SK-N-SH (cell line): ENCODE measurements at regions not wholly inside any gene's neighbourhood (a gene's known extent, or its start where the extent isn't known, plus 50 kb on each side); places are given as distances from the start of the nearest gene placed in this dataset.

ENCODE experiments used
- CTCF ChIA-PET: fragments of 300-600, 350-600 bp; formaldehyde crosslinking; extraction: SDS; loops from one replicate; lab custom pipeline; 2021; lab: Yijun Ruan, JAX
- POLR2A ChIA-PET: fragments of 350-600 bp; sonication (Branson Sonifier 250); formaldehyde crosslinking; extraction: SDS; loops from one replicate; lab custom pipeline; 2020; ENCODE audit warnings: antibody characterized with exemption, inconsistent platforms; lab: Yijun Ruan, JAX
- DNase-seq: peaks from one replicate; pipeline ENCODE4 v3.0.0; 2012
- H2AFZ ChIP-seq: fragments of 200-600 bp; sonication (generic); 2 replicates; pipeline ENCODE4 v1.8.1; 2016; ENCODE audit warnings: antibody characterized with exemption, mild to moderate bottlenecking, low read depth
- H3F3A ChIP-seq: fragments of 200-600 bp; sonication (generic); replicated peaks from 2 replicates; pipeline ENCODE3; 2016; ENCODE audit warnings: antibody characterized with exemption, mild to moderate bottlenecking; ENCODE audit not compliant: insufficient read depth
- H3K27ac ChIP-seq, 2 experiments: fragments of 200-500 bp in 1 of 2; fragments of 200-600 bp in 1 of 2; sonication (Bioruptor generic) in 1 of 2; sonication (generic), shearing (Covaris generic) in 1 of 2; 2 replicates each; pipeline versions ENCODE4 v1.5.1 to v1.6.1; 2014 to 2016; ENCODE audit warnings: low read depth in 2 of 2, inconsistent platforms in 1 of 2, low read length in 1 of 2, mild to moderate bottlenecking in 1 of 2, mixed read lengths in 1 of 2
- H3K27me3 ChIP-seq: fragments of 200-600 bp; sonication (generic), shearing (Covaris generic); 2 replicates; pipeline ENCODE4 v1.6.1; 2016; ENCODE audit warnings: mixed run types; ENCODE audit not compliant: insufficient read depth
- H3K36me3 ChIP-seq, 2 experiments: fragments of 200-500 bp in 1 of 2; fragments of 200-600 bp in 1 of 2; sonication (Bioruptor generic) in 1 of 2; sonication (generic) in 1 of 2; replicated peaks in 1 of 2; 2 replicates each; pipeline versions ENCODE3 to v1.5.1; 2014 to 2016; ENCODE audit warnings: low read length in 1 of 2, mild to moderate bottlenecking in 1 of 2; ENCODE audit not compliant: insufficient read depth in 2 of 2, control insufficient read depth in 1 of 2
- H3K4me1 ChIP-seq, 2 experiments: fragments of 200-500 bp in 1 of 2; fragments of 200-600 bp in 1 of 2; sonication (Bioruptor generic) in 1 of 2; sonication (generic), shearing (Covaris generic) in 1 of 2; 2 replicates each; pipeline versions ENCODE4 v1.5.1 to v1.6.1; 2014 to 2016; ENCODE audit warnings: low read depth in 1 of 2, low read length in 1 of 2, mixed run types in 1 of 2; ENCODE audit not compliant: insufficient read depth in 2 of 2, control insufficient read depth in 1 of 2
- H3K4me2 ChIP-seq: fragments of 200-600 bp; sonication (generic), shearing (Covaris generic); 2 replicates; pipeline ENCODE4 v1.6.1; 2017; ENCODE audit warnings: mixed run types
- H3K4me3 ChIP-seq, 2 experiments: fragments of 200-500 bp in 1 of 2; fragments of 200-600 bp in 1 of 2; sonication (Bioruptor generic) in 1 of 2; sonication (generic), shearing (Covaris generic) in 1 of 2; 2 replicates each; pipeline versions ENCODE4 v1.5.1 to v1.8.1; 2014 to 2016; ENCODE audit warnings: low read depth in 2 of 2, inconsistent platforms in 1 of 2, low read length in 1 of 2, mild to moderate bottlenecking in 1 of 2, mixed read lengths in 1 of 2, moderate library complexity in 1 of 2
- H3K79me2 ChIP-seq: fragments of 200-600 bp; sonication (generic); 2 replicates; pipeline ENCODE4 v1.8.1; 2017; ENCODE audit warnings: mild to moderate bottlenecking; ENCODE audit not compliant: insufficient read depth
- H3K9ac ChIP-seq: fragments of 200-600 bp; sonication (generic); 2 replicates; pipeline ENCODE4 v1.6.1; 2017; ENCODE audit warnings: mixed run types
- H3K9me2 ChIP-seq: fragments of 200-600 bp; sonication (generic); 2 replicates; pipeline ENCODE4 v1.6.1; 2017; ENCODE audit warnings: mixed run types
- H3K9me3 ChIP-seq: fragments of 200-600 bp; sonication (generic); 2 replicates; pipeline ENCODE4 v1.6.1; 2017; ENCODE audit warnings: mixed run types, mild to moderate bottlenecking, moderate library complexity
- H4K20me1 ChIP-seq: fragments of 200-600 bp; sonication (generic); 2 replicates; pipeline ENCODE4 v1.6.1; 2017; ENCODE audit warnings: mild to moderate bottlenecking, mixed run types; ENCODE audit not compliant: insufficient read depth
- CHD2 ChIP-seq: fragments of 150-350 bp; IDR thresholded peaks from 2 replicates; pipeline ENCODE4 v1.6.1; 2018; ENCODE audit warnings: low read length; ENCODE audit not compliant: partially characterized antibody
- ELF1 ChIP-seq: IDR thresholded peaks from 2 replicates; pipeline ENCODE4 v1.4.0; 2012
- EP300 ChIP-seq, 2 experiments: IDR thresholded peaks; 2 replicates each; pipeline versions ENCODE4 v1.4.0 to v1.6.1; 2012; ENCODE audit warnings: borderline replicate concordance in 1 of 2, low read depth in 1 of 2, low read length in 1 of 2
- FOXJ3 ChIP-seq: sonication (generic); formaldehyde crosslinking; IDR thresholded peaks from 2 replicates; pipeline ENCODE4 v1.5.1; 2020; ENCODE audit warnings: mild to moderate bottlenecking, missing genetic modification reagents
- FOXM1 ChIP-seq: IDR thresholded peaks from 2 replicates; pipeline ENCODE4 v1.4.0; 2012; ENCODE audit warnings: low read depth, mild to moderate bottlenecking
- JUND ChIP-seq: IDR thresholded peaks from 2 replicates; pipeline ENCODE4 v1.4.0; 2012
- MXI1 ChIP-seq: IDR thresholded peaks from 2 replicates; pipeline ENCODE4 v1.6.1; 2012; ENCODE audit warnings: mild to moderate bottlenecking, low read depth, low read length, improper control_type of control experiment
- NRF1 ChIP-seq: IDR thresholded peaks from 2 replicates; pipeline ENCODE4 v1.6.1; 2012; ENCODE audit warnings: low read depth, mild to moderate bottlenecking, low read length
- RCOR1 ChIP-seq: fragments of 150-350 bp; IDR thresholded peaks from 2 replicates; pipeline ENCODE4 v1.6.1; 2017; ENCODE audit warnings: antibody characterized with exemption, low read length
- RXRA ChIP-seq: IDR thresholded peaks from 2 replicates; pipeline ENCODE4 v1.4.0; 2012; ENCODE audit warnings: low read depth, mild to moderate bottlenecking, borderline replicate concordance
- SMC3 ChIP-seq: IDR thresholded peaks from 2 replicates; pipeline ENCODE4 v1.6.1; 2012; ENCODE audit warnings: low read depth, low read length, improper control_type of control experiment
- TAF1 ChIP-seq: IDR thresholded peaks from 2 replicates; pipeline ENCODE4 v1.6.1; 2012; ENCODE audit warnings: low read depth, mild to moderate bottlenecking, low read length, moderate library complexity, borderline replicate concordance
- TCF12 ChIP-seq: IDR thresholded peaks from 2 replicates; pipeline ENCODE4 v1.4.0; 2012
- TEAD4 ChIP-seq: IDR thresholded peaks from 2 replicates; pipeline ENCODE4 v1.4.0; 2012; ENCODE audit warnings: mild to moderate bottlenecking, borderline replicate concordance; ENCODE audit not compliant: insufficient read depth
- WGBS: methylation state at CpG from one replicate; pipeline ENCODE4 v1.1.6; 2017; ENCODE audit warnings: low lambda C conversion rate; 5-methylcytosine and 5-hydroxymethylcytosine counted together
- TF ChIP-seq, protein P1 (sequence below): IDR thresholded peaks from 2 replicates; pipeline ENCODE4 v1.4.0; 2012; ENCODE audit warnings: low read depth, borderline replicate concordance
- TF ChIP-seq, protein P2 (sequence below): fragments of 150-350 bp; IDR thresholded peaks from 2 replicates; pipeline ENCODE4 v1.6.1; 2017; ENCODE audit warnings: antibody characterized with exemption, low read length, low read depth, borderline replicate concordance
- TF ChIP-seq, protein P3 (sequence below): IDR thresholded peaks from 2 replicates; pipeline ENCODE4 v1.4.0; 2012; ENCODE audit warnings: low read depth
- TF ChIP-seq, protein P4 (sequence below): fragments of 200-600 bp; sonication (generic); IDR thresholded peaks from 2 replicates; pipeline ENCODE4 v1.6.1; 2017; ENCODE audit warnings: antibody characterized with exemption, mild to moderate bottlenecking, moderate library complexity
- TF ChIP-seq, protein P5 (sequence below): IDR thresholded peaks from 2 replicates; pipeline ENCODE4; 2012

DNA sequence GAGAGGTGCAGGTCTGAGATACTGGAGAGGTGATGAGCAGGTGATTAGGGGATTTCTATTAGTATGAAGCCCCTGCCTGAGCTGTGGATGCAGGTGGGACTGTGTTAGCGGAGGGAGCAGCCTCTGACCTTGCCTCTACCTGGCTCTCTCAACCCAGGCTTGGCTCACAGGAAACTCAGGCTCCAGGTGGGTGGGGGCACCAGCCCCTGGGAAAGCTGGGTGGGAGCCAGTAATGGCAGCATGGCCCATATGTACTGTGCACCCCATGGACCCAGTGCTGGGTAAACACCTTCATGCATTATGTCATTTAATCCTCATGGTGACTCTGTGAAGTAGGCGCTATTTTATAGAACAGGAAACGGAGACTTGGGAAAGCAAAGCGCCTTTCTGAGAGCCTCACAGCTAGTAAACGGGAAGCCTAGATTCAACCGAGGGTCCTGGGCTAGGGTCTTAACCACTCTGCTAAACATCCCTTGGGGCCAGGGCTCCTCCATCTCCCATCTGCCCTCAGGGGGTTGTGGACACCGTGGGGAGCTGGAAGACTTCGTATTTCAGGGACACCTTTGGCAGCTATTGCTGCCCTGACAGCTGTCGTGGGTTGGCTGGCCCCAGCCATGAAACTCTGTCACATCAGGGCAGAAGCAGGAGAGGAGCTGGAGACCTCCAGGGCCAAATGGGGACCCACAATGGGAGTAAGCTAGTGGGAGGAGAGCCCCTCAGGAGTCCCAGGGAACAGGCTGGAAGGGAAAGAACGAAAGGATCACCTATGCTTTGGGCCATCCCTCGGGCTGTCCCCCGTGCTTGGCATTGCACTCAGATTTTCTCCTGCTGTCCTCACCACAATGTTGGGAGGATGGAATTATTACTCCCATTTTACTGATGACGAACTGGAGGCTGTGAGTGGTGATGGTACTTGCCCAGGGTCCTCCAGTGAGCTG, 59.6 kb upstream of the CSF3R start (continued):
- TF ChIP-seq, protein P1, sequence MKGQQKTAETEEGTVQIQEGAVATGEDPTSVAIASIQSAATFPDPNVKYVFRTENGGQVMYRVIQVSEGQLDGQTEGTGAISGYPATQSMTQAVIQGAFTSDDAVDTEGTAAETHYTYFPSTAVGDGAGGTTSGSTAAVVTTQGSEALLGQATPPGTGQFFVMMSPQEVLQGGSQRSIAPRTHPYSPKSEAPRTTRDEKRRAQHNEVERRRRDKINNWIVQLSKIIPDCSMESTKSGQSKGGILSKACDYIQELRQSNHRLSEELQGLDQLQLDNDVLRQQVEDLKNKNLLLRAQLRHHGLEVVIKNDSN, result no peak
- TF ChIP-seq FOXJ3 (CRISPR knock-in tag) (no peak), CHD2 (no peak)

DNA sequence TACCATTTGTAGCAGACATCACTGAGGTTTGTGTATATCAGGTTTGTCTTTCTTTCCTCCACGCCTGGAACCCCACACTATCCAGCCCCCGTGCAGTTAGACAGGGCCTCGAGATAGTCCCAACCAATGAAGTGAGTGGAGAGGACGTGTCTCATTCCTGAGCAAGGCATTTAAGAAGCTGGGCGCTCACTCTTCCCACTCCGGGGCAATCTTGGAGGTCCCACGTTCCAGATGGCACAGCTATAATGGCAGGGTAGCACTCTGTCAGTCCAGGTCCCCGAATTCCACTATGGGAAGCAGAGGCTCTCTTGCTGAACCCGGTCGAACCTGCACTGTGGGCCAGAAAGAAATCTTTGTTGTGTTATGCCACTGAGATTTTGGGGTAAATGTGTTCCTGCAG, 57.3 kb upstream of the CSF3R start:
- no peaks in the 10 kb centered on the region for H3K9me3 ChIP-seq
- no peaks in the 10 kb centered on the region for H3K36me3 ChIP-seq
- H4K20me1 ChIP-seq, result no peaks in the 10 kb centered on the region
- H3F3A ChIP-seq, result peaks cover 3% of the 10 kb centered on the region
- H2AFZ ChIP-seq, result no peak overlapping the region
- ChIA-PET POLR2A (no interaction called here), CTCF (interaction anchor here (1.2 kb wide), 1 partner anchor 23 kb away, joined by 6 read pairs; no protein-coding TSS in a partner anchor)
- 43% methylated on average over 9 of the region's 10 CpGs for WGBS
- no peak overlapping the region for H3K9ac ChIP-seq
- H3K9me2 ChIP-seq, result no peaks in the 10 kb centered on the region
- no peaks in the 10 kb centered on the region for H3K79me2 ChIP-seq
- no peak overlapping the region for H3K4me2 ChIP-seq
- no peak for DNase-seq
- no peaks in the 10 kb centered on the region; a peak in 1 of 4 replicates for H3K4me1 ChIP-seq
- H3K27ac ChIP-seq, result no peak overlapping the region
- H3K4me3 ChIP-seq, result no peak overlapping the region
- TF ChIP-seq SMC3 (no peak), JUND (no peak), MXI1 (no peak)
- no peaks in the 10 kb centered on the region for H3K27me3 ChIP-seq

DNA sequence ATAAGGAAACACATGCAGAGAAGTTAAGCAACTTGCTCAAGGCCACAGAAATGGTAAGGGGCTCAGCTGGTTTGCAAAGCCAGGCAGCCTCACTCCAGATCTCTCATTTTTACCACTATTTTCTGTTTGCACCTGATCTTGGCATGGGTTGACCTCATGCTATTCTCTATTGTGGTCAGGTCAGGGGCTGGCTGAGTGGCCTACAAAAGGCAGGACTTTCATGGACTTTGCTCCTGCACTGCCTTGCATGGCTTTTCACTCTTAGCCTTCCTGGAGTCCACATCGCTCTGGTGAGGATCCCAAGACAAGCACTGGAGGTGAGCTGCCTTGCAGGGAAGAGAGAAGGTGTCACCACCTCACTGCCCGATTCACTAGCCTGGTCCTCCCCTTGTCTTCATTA, 56.8 kb upstream of the CSF3R start:
- Histone ChIP-seq H3K9ac (no peak overlapping the region), H3K27me3 (no peaks in the 10 kb centered on the region), H3K4me1 (no peaks in the 10 kb centered on the region; a peak in 1 of 4 replicates), H3K9me2 (no peaks in the 10 kb centered on the region), H3K79me2 (no peaks in the 10 kb centered on the region), H3K27ac (no peak overlapping the region), H3K9me3 (no peaks in the 10 kb centered on the region), H3F3A (peaks cover 3% of the 10 kb centered on the region), H3K4me3 (no peak overlapping the region), H3K36me3 (no peaks in the 10 kb centered on the region), H3K4me2 (no peak overlapping the region), H4K20me1 (no peaks in the 10 kb centered on the region), H2AFZ (no peak overlapping the region)
- ChIA-PET POLR2A (no interaction called here), CTCF (interaction anchor here (1.2 kb wide), 1 partner anchor 23 kb away, joined by 6 read pairs; no protein-coding TSS in a partner anchor)
- no peak for DNase-seq
- TF ChIP-seq, protein P1, result no peak
- no peak for TF ChIP-seq NRF1
- TF ChIP-seq, protein P2, sequence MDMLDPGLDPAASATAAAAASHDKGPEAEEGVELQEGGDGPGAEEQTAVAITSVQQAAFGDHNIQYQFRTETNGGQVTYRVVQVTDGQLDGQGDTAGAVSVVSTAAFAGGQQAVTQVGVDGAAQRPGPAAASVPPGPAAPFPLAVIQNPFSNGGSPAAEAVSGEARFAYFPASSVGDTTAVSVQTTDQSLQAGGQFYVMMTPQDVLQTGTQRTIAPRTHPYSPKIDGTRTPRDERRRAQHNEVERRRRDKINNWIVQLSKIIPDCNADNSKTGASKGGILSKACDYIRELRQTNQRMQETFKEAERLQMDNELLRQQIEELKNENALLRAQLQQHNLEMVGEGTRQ, result no peak
- no peak for TF ChIP-seq FOXJ3 (CRISPR knock-in tag)
- TF ChIP-seq, protein P3, sequence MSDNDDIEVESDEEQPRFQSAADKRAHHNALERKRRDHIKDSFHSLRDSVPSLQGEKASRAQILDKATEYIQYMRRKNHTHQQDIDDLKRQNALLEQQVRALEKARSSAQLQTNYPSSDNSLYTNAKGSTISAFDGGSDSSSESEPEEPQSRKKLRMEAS, result no peak
- no peak for TF ChIP-seq RXRA
- no peak for TF ChIP-seq TEAD4
- no peak for TF ChIP-seq MXI1
- no peak for TF ChIP-seq EP300 (IDR thresholded peaks at IDR 0.05; ENCODE audit: borderline replicate concordance in 1 of 2, low read depth in 1 of 2, low read length in 1 of 2)
- TF ChIP-seq, protein P4, sequence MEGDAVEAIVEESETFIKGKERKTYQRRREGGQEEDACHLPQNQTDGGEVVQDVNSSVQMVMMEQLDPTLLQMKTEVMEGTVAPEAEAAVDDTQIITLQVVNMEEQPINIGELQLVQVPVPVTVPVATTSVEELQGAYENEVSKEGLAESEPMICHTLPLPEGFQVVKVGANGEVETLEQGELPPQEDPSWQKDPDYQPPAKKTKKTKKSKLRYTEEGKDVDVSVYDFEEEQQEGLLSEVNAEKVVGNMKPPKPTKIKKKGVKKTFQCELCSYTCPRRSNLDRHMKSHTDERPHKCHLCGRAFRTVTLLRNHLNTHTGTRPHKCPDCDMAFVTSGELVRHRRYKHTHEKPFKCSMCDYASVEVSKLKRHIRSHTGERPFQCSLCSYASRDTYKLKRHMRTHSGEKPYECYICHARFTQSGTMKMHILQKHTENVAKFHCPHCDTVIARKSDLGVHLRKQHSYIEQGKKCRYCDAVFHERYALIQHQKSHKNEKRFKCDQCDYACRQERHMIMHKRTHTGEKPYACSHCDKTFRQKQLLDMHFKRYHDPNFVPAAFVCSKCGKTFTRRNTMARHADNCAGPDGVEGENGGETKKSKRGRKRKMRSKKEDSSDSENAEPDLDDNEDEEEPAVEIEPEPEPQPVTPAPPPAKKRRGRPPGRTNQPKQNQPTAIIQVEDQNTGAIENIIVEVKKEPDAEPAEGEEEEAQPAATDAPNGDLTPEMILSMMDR, result no peak
- TF ChIP-seq TAF1, result no peak
- no peak for TF ChIP-seq TCF12
- TF ChIP-seq FOXM1, result no peak
- TF ChIP-seq RCOR1, result no peak
- TF ChIP-seq ELF1, result no peak
- TF ChIP-seq, protein P5, sequence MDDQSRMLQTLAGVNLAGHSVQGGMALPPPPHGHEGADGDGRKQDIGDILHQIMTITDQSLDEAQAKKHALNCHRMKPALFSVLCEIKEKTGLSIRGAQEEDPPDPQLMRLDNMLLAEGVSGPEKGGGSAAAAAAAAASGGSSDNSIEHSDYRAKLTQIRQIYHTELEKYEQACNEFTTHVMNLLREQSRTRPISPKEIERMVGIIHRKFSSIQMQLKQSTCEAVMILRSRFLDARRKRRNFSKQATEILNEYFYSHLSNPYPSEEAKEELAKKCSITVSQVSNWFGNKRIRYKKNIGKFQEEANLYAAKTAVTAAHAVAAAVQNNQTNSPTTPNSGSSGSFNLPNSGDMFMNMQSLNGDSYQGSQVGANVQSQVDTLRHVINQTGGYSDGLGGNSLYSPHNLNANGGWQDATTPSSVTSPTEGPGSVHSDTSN, result no peak
- WGBS, result 30% methylated on average over 2 of the region's 2 CpGs
